C4-2B (cell line): ENCODE measurements at regions not wholly inside any gene's neighbourhood (a gene's known extent, or its start where the extent isn't known, plus 50 kb on each side); places are given as distances from the start of the nearest gene placed in this dataset.

Experiments used
- H3K27ac ChIP-seq: fragments of 450-650 bp; 2 replicates; pipeline ENCODE4 v1.5.1; 2017
- CTCF ChIP-seq: fragments of 450-650 bp; conservative IDR thresholded peaks from 2 replicates; pipeline ENCODE4 v1.5.1; 2017; ENCODE audit warnings: mild to moderate bottlenecking
- ZFX ChIP-seq: fragments of 450-650 bp; IDR thresholded peaks from 2 replicates; pipeline ENCODE4 v1.6.1; 2017

DNA sequence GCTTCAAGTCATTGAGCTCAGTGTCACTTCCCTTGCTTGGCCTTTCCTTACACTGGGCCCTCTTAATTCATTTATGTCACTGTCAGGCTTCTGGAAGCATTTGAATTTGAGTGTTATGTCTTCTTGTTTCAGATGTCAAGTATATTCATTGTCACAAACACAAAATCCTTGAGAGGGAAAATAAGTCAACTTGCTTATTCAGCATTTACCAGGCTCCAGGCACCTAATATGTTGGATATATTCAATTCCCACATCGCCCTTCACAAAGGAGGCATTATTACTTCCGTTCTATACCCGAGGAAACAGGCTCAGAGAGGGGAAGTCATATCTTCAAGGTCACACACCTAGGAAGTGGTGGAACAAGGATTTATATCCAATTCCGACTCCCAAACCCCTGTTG lies 121.1 kb upstream of the SMIM23 start:
- H3K27ac ChIP-seq, result no peak overlapping the region
- TF ChIP-seq CTCF, result no peak

- TF ChIP-seq ZFX (no peak), CTCF (no peak)
- H3K27ac ChIP-seq, result no peak overlapping the region
These were observed 118.8 kb upstream of the SMIM23 start for GRCh38 chr5:171666815-171667214.

DNA sequence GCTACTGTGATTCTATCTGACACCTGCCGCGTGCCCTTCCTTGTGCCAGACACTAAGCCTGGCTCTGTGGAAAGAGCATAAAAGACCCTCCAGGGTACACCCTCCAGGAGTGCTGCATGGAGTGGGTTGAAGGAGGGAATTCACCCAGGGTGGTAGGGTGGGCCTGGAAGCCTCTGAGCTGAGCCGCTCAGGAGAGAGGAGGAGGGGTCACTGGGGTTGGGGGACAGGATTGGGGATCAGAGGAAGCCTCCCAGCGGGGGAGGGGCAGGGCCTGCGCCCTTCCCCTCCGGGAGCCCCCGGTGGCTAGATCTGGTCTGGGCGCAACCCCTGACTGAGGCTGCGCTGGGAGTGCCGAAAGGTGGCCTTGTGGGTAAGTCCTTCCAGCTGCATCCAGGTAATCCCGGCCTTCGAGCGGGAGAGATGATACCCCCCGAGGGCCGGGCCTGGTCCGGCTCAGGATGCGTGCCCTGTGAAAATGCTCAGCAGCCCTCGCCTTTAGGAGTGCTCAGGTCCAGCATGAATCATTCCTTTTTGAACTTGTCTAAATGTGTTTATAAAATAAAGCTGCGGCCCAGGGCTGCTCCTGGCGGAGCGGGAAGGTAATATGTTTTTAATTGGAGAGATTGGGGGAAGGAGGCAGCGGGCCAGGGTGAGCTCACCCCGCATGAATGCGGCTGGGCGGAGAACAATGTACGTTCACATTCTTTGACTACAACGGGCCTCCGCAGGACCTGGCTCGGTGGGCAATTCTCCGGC lies 118.1 kb upstream of the SMIM23 start:
- TF ChIP-seq ZFX, result no peak
- TF ChIP-seq CTCF, result no peak
- no peak overlapping the region for H3K27ac ChIP-seq

- H3K27ac ChIP-seq, result no peak overlapping the region
These were observed 117.6 kb upstream of the SMIM23 start for GRCh38 chr5:171668097-171668412.

GRCh38 chr5:171669571-171669970 lies 116.0 kb upstream of the SMIM23 start:
- no peak overlapping the region for H3K27ac ChIP-seq
- TF ChIP-seq ZFX, result no peak
- TF ChIP-seq CTCF, result no peak

More at GRCh38 chr5:171668097-171668412, 117.6 kb upstream of the SMIM23 start:
- no peak for TF ChIP-seq ZFX

DNA sequence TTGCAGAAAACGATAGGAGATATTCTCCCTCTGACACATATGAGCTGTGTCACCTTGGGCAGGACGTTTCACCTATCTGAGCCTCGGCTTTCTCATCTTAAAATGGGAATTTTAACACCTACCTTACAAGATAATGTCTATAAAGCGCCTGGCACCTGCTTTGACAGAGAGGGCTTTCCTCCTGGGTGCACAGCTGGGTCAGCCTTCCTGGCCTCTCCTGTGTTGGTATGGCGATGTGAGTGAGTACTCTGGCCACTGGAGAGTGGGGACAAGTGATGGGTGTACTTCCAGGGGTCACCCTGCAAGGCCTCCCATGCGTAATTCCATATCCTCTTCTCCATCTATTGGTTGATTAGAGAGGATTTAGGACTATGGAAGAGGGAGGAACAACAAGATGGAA lies 113.1 kb upstream of the SMIM23 start:
- no peak for TF ChIP-seq CTCF
- TF ChIP-seq ZFX, result no peak
- H3K27ac ChIP-seq, result no peak overlapping the region

- TF ChIP-seq ZFX (no peak), CTCF (no peak)
- no peak overlapping the region for H3K27ac ChIP-seq
These were observed 112.3 kb upstream of the SMIM23 start for GRCh38 chr5:171673328-171673727.

- TF ChIP-seq ZFX, result no peak
- TF ChIP-seq CTCF, result no peak
- no peak overlapping the region for H3K27ac ChIP-seq
These were observed 111.8 kb upstream of the SMIM23 start for GRCh38 chr5:171673840-171674239.
